H9 (cell line): ENCODE measurements at regions not wholly inside any gene's neighbourhood (a gene's known extent, or its start where the extent isn't known, plus 50 kb on each side); places are given as distances from the start of the nearest gene placed in this dataset.

ENCODE experiments used
- DNase-seq: peaks from one replicate; pipeline ENCODE4 v3.0.0-alpha.2; 2017
- H2AFZ ChIP-seq: one replicate; pipeline ENCODE4 v1.6.1; 2013; ENCODE audit warnings: mild to moderate bottlenecking, low read length, control low read depth, moderate library complexity
- H2AK5ac ChIP-seq: 2 replicates; pipeline ENCODE4 v1.6.1; 2013; ENCODE audit warnings: low read length, control low read depth, mixed read lengths; ENCODE audit not compliant: insufficient read length
- H2BK120ac ChIP-seq: one replicate; pipeline ENCODE4 v1.6.1; 2013; ENCODE audit warnings: low read depth, mild to moderate bottlenecking, low read length, control low read depth, inconsistent platforms; ENCODE audit not compliant: poor library complexity, severe bottlenecking
- H2BK12ac ChIP-seq: 2 replicates; pipeline ENCODE4 v1.6.1; 2013; ENCODE audit warnings: low read length, control low read depth, mixed read lengths, low read depth; ENCODE audit not compliant: insufficient read length
- H2BK15ac ChIP-seq: 2 replicates; pipeline ENCODE4 v1.6.1; 2013; ENCODE audit warnings: low read depth, low read length, control low read depth
- H2BK20ac ChIP-seq: one replicate; pipeline ENCODE4 v1.6.1; 2013; ENCODE audit warnings: low read depth, mild to moderate bottlenecking, low read length, control low read depth, inconsistent platforms; ENCODE audit not compliant: poor library complexity, severe bottlenecking
- H2BK5ac ChIP-seq: 2 replicates; pipeline ENCODE4 v1.6.1; 2013; ENCODE audit warnings: low read length, control low read depth, mixed read lengths; ENCODE audit not compliant: insufficient read length
- H3K14ac ChIP-seq: 2 replicates; pipeline ENCODE4 v1.6.1; 2013; ENCODE audit warnings: low read length, control low read depth; ENCODE audit not compliant: insufficient read depth
- H3K18ac ChIP-seq: 2 replicates; pipeline ENCODE4 v1.6.1; 2013; ENCODE audit warnings: low read depth, mild to moderate bottlenecking, mixed read lengths, low read length, control low read depth; ENCODE audit not compliant: insufficient read length
- H3K23ac ChIP-seq: 2 replicates; pipeline ENCODE4 v1.6.1; 2013; ENCODE audit warnings: low read length, control low read depth, mixed read lengths, low read depth; ENCODE audit not compliant: insufficient read length
- H3K23me2 ChIP-seq: 2 replicates; pipeline ENCODE4 v1.6.1; 2013; ENCODE audit warnings: low read depth, mild to moderate bottlenecking, mixed read lengths, low read length, control low read depth; ENCODE audit not compliant: insufficient read length, poor library complexity, severe bottlenecking
- H3K27ac ChIP-seq: 2 replicates; pipeline ENCODE4 v1.5.1; 2013; ENCODE audit warnings: low read length, control low read depth, mixed read lengths, low read depth; ENCODE audit not compliant: insufficient read length
- H3K27me3 ChIP-seq: 2 replicates; pipeline ENCODE4 v1.6.1; 2013; ENCODE audit warnings: low read length, control low read depth, inconsistent platforms; ENCODE audit not compliant: insufficient read depth
- H3K4ac ChIP-seq: 2 replicates; pipeline ENCODE4 v1.6.1; 2013; ENCODE audit warnings: low read depth, mild to moderate bottlenecking, control low read depth, inconsistent platforms, low read length, moderate library complexity
- H3K4me1 ChIP-seq: 2 replicates; pipeline ENCODE4 v1.6.1; 2013; ENCODE audit warnings: low read length, control low read depth, inconsistent platforms; ENCODE audit not compliant: insufficient read depth
- H3K4me2 ChIP-seq: 2 replicates; pipeline ENCODE4 v1.6.1; 2013; ENCODE audit warnings: low read length, control low read depth, mixed read lengths; ENCODE audit not compliant: insufficient read length, insufficient read depth
- H3K56ac ChIP-seq: 2 replicates; pipeline ENCODE4 v1.6.1; 2013; ENCODE audit warnings: low read depth, mild to moderate bottlenecking, mixed read lengths, low read length, control low read depth; ENCODE audit not compliant: insufficient read length
- H3K79me1 ChIP-seq: 2 replicates; pipeline ENCODE4 v1.6.1; 2013; ENCODE audit warnings: low read depth, mild to moderate bottlenecking, moderate library complexity, low read length, control low read depth, inconsistent platforms; ENCODE audit not compliant: insufficient read depth, poor library complexity, severe bottlenecking
- H3K79me2 ChIP-seq: 2 replicates; pipeline ENCODE4 v1.6.1; 2013; ENCODE audit warnings: low read length, control low read depth, inconsistent platforms; ENCODE audit not compliant: insufficient read depth
- H3K9ac ChIP-seq: 2 replicates; pipeline ENCODE4 v1.6.1; 2013; ENCODE audit warnings: low read length, control low read depth, mixed read lengths; ENCODE audit not compliant: insufficient read length; ENCODE audit errors: extremely low read depth
- H3K9me3 ChIP-seq: one replicate; pipeline ENCODE4 v1.6.1; 2013; ENCODE audit warnings: low read depth, low read length, inconsistent platforms; ENCODE audit not compliant: control insufficient read depth
- H3T11ph ChIP-seq: one replicate; pipeline ENCODE4 v1.6.1; 2013; ENCODE audit warnings: mild to moderate bottlenecking, low read length, control low read depth, inconsistent platforms
- H4K20me1 ChIP-seq: one replicate; pipeline ENCODE4 v1.6.1; 2013; ENCODE audit not compliant: control insufficient read depth, insufficient read length, insufficient read depth
- H4K5ac ChIP-seq: 2 replicates; pipeline ENCODE4 v1.6.1; 2013; ENCODE audit warnings: low read depth, mild to moderate bottlenecking, mixed read lengths, low read length, control low read depth; ENCODE audit not compliant: insufficient read length
- H4K8ac ChIP-seq: replicated peaks from 2 replicates; pipeline ENCODE4 v1.6.1; 2013; ENCODE audit warnings: low read length, control low read depth, mixed read lengths, low read depth; ENCODE audit not compliant: insufficient read length
- H4K91ac ChIP-seq: 2 replicates; pipeline ENCODE4 v1.6.1; 2013; ENCODE audit warnings: low read depth, mild to moderate bottlenecking, moderate library complexity, mixed read lengths, low read length, control low read depth; ENCODE audit not compliant: insufficient read length
- H3K27ac Mint-ChIP-seq, 3 experiments: 2 replicates in 2 of 3; 3 replicates in 1 of 3; pipeline ENCODE4 v1.8.0; 2020 to 2021; ENCODE audit warnings: mixed read lengths in 3 of 3, mild to moderate bottlenecking in 1 of 3, moderate library complexity in 1 of 3
- H3K27me3 Mint-ChIP-seq: 2 replicates; pipeline ENCODE4 v1.8.0; 2021; ENCODE audit warnings: low read depth, mild to moderate bottlenecking, moderate library complexity, mixed read lengths
- H3K36me3 Mint-ChIP-seq, 3 experiments: 2 replicates in 2 of 3; 3 replicates in 1 of 3; pipeline ENCODE4 v1.8.0; 2020 to 2021; ENCODE audit warnings: low read depth in 3 of 3, mixed read lengths in 3 of 3; ENCODE audit not compliant: insufficient read depth in 1 of 3
- H3K4me1 Mint-ChIP-seq, 2 experiments: 2 replicates each; pipeline ENCODE4 v1.8.0; 2020; ENCODE audit warnings: mixed read lengths in 2 of 2
- H3K4me3 Mint-ChIP-seq, 2 experiments: 2 replicates in 1 of 2; 3 replicates in 1 of 2; pipeline ENCODE4 v1.8.0; 2020 to 2021; ENCODE audit warnings: mild to moderate bottlenecking in 2 of 2, mixed read lengths in 2 of 2, moderate library complexity in 1 of 2
- H3K9me3 Mint-ChIP-seq, 2 experiments: 2 replicates in 1 of 2; 3 replicates in 1 of 2; pipeline ENCODE4 v1.8.0; 2020; ENCODE audit warnings: mild to moderate bottlenecking in 2 of 2, mixed read lengths in 2 of 2, moderate library complexity in 1 of 2
- WGBS: extraction: QIAGEN DNeasy Blood & Tissue Kit; methylation state at CpG from one replicate; pipeline ENCODE4 v1.1.7; 2013; ENCODE audit warnings: missing lambda C conversion rate, low lambda C conversion rate, mixed read lengths; ENCODE audit not compliant: insufficient read length; ENCODE audit errors: extremely low coverage; 5-methylcytosine and 5-hydroxymethylcytosine counted together
- TF ChIP-seq, protein P1 (sequence below): fragments of 200-600 bp; sonication (generic); conservative IDR thresholded peaks from 3 replicates; pipeline ENCODE4 v1.8.0; 2021; ENCODE audit warnings: antibody characterized with exemption, mild to moderate bottlenecking

DNA sequence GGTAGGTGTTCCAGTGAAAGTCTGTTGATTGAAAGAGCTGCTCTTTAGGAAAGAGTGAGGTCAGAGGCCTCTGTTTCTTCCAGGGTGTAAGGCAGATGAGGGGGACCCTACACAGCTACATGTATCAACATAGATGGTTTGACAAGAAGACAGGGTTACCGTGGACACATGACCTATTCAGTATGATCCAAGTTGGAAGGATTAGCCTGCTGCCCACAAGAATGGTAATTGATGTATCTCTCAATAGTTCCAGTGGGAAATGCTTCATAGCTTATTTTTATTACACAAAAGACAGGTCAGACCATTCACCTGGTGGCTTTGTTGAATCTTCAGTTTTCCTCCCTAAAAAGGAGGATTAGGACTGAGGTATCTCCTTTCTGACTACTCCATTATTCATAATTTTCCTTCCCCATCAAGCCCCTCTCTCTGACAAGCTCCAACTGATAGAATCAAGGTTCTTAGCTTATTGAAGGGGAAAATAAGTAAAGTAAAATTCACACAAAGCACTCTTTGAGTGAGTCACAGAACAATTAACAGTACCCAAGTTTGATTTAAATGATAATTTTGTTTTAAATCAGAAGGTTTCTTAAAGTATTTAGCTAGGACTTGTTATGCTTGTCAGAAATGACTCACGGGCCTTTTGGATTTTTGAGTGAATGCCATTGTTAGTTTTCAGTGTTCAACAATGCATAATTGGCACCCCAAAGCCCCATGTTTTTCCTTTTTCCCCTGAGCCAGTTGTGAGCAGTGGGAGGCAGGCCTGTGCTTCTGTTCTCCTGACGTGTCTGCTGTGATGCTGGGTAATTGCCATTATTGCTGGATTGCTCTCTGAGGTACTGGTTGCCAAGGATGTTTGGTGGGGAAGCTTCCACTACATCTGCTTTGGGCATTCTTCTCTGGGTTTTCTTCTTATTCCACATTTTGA, 373.2 kb downstream of the DDX10 start:
- Histone ChIP-seq H2BK120ac (no peak overlapping the region), H3K18ac (no peak overlapping the region), H3K27ac (no peak overlapping the region), H2BK5ac (no peak overlapping the region), H3K9me3 (no peaks in the 10 kb centered on the region), H3K27me3 (no peaks in the 10 kb centered on the region), H3K23ac (no peak overlapping the region), H2BK15ac (no peak overlapping the region), H2BK12ac (no peak overlapping the region), H3K9ac (no peak overlapping the region), H3K79me1 (no peaks in the 10 kb centered on the region), H3K23me2 (no peaks in the 10 kb centered on the region), H2BK20ac (no peak overlapping the region), H4K20me1 (no peaks in the 10 kb centered on the region), H3K14ac (no peak overlapping the region), H2AK5ac (no peak overlapping the region), H4K8ac (no peak overlapping the region), H3K79me2 (no peaks in the 10 kb centered on the region), H3T11ph (no peak overlapping the region), H4K91ac (no peak overlapping the region), H4K5ac (no peak overlapping the region), H3K4me1 (no peaks in the 10 kb centered on the region; the same call in 1 of the 2 replicates), H3K4ac (no peak overlapping the region), H3K56ac (no peak overlapping the region), H2AFZ (no peak overlapping the region), H3K4me2 (no peak overlapping the region)
- Mint-ChIP-seq H3K36me3 (no peaks in the 10 kb centered on the region), H3K27me3 (no peaks in the 10 kb centered on the region), H3K4me1 (peaks cover 18 to 20% of the 10 kb centered on the region in 2 experiments), H3K9me3 (no peaks in the 10 kb centered on the region), H3K4me3 (no peak overlapping the region), H3K27ac (peak overlapping the region in 1 of 3 experiments; percentile 52; a peak in 1 of 7 replicates)
- no CpG with 5 or more reads among the region's 3 CpGs for WGBS
- TF ChIP-seq, protein P1, sequence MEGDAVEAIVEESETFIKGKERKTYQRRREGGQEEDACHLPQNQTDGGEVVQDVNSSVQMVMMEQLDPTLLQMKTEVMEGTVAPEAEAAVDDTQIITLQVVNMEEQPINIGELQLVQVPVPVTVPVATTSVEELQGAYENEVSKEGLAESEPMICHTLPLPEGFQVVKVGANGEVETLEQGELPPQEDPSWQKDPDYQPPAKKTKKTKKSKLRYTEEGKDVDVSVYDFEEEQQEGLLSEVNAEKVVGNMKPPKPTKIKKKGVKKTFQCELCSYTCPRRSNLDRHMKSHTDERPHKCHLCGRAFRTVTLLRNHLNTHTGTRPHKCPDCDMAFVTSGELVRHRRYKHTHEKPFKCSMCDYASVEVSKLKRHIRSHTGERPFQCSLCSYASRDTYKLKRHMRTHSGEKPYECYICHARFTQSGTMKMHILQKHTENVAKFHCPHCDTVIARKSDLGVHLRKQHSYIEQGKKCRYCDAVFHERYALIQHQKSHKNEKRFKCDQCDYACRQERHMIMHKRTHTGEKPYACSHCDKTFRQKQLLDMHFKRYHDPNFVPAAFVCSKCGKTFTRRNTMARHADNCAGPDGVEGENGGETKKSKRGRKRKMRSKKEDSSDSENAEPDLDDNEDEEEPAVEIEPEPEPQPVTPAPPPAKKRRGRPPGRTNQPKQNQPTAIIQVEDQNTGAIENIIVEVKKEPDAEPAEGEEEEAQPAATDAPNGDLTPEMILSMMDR, result no peak
- DNase-seq, result no peak
